ENCODE measurements at regions not wholly inside any gene's neighbourhood (a gene's known extent, or its start where the extent isn't known, plus 50 kb on each side); places are given as distances from the start of the nearest gene placed in this dataset.
"Not testable (repeated sequence)": the region's sequence is repeated elsewhere in the genome, so short reads cannot be mapped to it uniquely, and the experiment has no call there.

DNA sequence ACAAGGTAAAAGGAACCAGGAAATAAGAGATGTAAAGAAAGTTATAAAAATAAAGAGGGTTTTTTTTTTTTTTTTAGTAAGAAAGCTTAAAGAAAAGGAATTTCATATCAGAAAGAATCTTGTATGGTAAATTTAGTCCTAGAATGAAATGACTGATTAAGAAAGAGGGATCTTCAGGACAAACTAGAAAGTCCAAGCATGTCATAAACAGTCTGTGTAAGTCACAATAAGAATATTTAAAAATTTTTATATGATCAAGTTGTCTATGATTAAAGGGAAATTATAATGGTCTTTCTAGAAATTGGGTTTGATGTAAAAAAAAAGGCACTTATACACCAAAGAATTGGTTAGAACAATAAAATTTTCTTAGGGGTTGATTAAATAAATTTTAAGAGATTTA is 289.5 kb downstream of the XPNPEP1 start:
- DNase-seq, result no peak

DNA sequence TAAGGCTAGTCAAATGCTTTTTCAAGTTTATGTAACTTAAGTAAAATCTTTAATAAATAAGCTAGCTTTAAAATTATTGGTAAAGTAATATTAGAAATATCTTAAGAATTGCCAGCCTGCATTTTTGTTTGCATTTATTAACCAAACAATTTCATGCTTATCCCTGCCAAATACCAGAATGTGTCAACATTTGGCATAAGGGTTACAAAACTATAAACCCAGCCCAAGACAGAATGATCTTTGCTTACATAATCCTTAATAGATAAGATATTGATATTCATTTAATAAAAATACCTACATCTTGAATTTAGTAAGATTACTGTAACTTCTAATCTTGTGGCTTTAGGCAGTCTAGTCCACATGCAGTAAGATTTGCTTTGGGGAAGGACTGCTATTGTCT is 290.3 kb downstream of the XPNPEP1 start:
- DNase-seq, result not testable (repeated sequence)

DNA sequence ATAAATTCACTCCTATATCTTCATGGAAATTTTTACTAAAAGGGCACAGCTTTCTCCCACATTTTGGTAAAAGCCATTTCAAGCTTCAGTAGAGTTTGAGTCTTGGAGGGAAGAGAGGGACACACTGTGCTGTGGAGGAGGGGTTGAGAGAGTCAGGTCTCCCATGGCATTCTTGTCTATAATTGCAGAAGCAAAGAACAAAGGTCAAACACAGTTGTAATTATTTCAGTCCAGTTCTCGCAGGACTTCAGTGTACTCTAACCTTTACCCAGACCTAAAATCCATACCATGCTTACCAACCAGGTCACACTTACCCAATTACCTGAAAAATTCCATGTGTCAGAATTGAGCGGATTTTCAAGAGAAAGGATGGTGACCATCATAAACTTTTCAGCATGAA is 298.4 kb downstream of the XPNPEP1 start:
- DNase-seq, result no peak

DNA sequence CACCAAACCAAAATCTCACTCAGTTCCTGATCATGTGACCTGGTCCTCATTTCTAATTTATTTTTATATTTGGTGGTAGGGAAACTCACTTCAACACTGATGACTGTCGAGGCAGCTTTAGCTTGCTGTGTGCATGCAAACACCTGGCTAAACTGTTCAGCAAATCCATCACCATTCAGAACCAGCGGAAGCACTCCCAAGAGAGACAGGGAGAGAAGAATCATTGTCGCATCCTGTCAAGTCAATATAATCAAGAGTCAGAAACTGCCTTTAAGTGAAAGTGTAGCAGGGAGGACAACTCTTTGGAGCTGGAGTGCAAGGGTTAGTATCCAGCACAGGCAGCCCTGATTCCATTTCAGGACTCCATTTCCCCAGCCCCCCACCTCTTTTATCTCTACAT is 300.7 kb downstream of the XPNPEP1 start:
- no peak for DNase-seq

DNA sequence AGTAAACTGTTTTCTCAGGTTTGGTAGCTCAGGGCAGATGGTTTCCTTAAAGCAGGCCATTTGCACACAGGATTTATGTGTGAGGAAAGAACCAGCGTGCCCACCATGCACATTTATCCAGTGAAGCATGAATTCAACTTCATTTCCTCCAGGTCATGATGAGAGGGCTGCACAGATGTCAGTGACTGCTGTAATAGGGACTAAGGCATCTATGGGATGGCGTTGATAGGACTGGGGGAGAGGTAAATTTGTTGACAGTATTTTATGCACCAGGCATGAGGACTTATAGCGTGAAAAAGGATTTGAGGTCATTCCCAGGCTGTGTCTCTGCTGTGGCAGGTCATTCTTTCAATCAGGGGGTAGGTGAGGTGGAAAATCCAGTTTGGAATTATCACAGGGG is 302.9 kb downstream of the XPNPEP1 start:
- no peak for DNase-seq

DNA sequence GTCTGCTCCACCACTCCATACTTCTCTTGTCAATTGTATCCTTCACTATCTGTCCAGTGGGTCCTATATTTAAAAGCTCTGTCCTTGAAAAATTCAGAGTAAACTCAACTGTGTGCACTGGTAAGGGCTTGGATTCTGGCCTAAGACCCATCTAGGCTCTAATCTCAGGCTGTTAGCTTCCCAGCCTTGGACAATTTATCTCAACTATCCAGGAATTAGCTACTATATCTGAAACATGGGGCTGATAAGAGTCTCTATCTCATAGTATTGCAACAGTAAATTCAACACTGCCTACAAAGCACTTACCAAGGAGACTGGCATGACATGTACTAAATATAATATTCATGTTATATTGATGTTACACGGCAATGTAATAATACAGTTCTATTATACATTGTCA is 303.4 kb downstream of the XPNPEP1 start:
- DNase-seq, result no peak

DNA sequence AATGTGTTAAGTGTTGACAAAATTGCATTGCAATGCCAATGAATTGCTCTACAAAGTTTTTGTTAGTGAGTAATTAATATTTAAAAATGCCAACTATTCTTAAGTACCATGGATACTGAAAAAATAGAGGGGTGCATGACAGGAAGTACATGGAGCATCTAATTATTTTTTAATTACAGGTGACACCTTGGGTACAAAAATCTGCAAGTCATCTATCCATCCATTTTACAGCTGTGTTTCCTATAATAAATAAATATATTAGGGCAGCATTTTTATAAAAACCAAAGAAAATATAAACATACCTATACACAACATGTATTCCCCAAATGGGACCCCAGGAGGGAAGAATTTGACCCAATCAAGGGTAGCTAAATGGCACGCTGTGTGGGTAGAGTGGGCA is 304.6 kb downstream of the XPNPEP1 start:
- no peak for DNase-seq

DNA sequence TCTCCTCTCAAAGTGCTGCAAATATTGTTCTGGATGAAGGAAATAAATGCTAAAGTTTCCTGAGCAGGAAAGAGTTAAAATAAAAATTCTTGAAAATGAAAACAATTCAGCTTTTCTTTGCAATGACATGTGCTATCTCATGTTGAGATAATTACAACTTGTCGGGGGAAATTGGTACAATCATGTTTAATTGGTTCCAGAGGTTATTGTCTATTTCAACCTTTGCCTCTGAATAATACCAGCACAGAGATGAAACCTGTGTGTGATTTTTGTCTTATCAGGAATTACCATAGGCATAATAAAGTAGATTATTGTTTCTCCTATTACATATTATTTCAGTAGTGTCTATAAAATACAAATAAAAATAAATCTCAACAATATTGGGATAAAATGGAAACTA is 305.0 kb downstream of the XPNPEP1 start:
- DNase-seq, result no peak

DNA sequence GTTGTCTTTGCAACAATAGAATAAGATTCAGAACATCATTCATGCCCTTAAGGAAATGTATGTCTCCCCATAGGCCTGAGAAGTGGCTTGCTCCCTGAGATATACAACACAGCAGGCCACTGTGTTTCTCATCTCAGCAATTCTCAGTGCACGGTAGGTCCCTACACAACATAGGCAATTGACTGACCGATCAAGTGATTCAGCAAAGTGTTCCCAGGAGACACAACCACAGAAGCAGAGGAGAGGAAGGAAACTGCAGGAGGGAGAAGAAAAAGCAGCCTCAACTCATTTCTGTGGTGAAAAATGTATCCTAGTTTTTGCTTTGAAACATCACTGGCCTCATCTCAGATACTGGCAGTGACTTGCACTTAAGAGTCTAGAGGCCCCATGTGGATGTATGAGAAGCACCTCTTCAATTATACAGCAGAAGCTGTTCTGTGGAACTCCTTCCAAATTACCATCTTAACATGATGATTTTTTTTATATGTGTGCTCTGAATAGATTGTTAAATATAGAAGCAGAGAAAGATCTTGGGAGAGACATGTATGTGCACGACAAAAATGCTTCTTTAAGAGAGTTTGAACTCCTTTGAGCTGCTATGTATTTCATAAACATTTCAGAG is 306.8 kb downstream of the XPNPEP1 start:
- DNase-seq, result no peak

DNA sequence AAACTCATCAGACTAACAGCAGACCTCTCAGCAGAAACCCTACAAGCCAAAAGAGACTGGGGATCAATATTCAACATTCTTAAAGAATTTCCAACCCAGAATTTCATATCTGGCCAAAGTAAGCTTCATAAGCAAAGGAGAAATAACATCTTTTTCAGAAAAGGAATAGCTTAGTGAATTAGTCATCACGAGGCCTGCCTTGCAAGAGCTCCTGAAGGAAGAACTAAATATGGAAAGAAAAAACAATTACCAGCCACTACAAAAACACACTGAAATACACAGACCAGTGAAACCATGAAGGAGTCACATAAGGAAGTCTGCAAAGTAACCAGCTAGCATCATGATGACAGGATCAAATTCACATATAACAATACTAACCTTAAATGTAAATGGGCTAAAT is 328.0 kb downstream of the XPNPEP1 start:
- not testable (repeated sequence) for DNase-seq

DNA sequence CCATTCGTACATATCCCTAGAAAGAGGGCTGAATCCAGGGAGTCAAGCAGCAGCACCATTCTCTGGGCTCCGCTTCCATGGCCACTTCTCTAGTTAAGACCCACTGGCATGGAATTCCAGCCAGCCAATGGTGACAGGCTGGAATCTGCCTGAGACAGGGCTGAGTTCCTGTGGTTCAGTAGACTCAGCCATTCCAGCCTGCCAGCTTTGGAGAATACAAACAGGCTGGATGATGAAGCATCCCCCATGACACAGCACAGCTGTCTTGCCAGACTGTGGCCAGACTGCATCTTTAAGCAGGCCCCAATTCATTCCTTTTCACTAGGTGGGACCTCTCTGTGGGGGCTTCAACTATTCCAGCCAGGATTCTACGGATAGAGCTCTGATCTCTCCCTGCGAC is 329.6 kb downstream of the XPNPEP1 start:
- DNase-seq, result no peak

DNA sequence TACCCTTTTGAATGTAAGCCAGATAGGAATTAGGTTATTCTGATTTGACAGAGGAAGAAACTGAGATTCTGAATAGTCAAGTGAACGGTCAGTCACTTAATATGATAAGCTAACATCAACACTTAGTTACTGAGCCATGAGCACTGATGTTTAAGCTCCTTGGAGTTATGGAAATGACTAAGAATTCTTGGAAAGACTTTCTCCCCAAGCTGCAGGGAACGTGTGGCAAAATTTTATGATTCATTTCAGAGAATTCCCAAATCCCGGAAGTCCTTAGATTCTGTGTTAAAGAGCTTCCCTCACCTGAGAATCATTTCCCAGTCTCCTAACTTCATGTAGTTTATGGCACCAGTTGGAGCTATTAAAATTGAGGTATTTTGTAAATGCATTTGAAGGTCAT is 330.9 kb downstream of the XPNPEP1 start:
- DNase-seq, result no peak

DNA sequence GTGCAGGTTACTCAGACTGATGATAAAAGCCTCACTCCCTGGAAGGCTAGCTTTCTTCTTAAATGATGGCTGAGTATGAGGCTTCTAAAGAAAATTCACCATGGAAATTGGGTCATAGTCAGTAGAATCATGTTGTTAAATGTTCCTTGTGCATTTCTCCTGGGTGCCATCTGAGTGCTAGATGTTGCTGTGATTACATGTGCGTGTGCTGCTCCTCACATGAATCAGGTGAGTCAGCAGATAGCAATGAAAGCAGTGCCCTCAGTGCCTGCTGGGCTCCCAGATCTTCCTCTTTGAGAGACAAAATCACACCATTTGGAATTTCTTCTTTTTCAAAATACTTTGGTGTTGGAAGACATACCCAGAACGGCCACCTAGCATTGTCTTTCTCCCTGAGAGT is 331.7 kb downstream of the XPNPEP1 start:
- DNase-seq, result no peak

DNA sequence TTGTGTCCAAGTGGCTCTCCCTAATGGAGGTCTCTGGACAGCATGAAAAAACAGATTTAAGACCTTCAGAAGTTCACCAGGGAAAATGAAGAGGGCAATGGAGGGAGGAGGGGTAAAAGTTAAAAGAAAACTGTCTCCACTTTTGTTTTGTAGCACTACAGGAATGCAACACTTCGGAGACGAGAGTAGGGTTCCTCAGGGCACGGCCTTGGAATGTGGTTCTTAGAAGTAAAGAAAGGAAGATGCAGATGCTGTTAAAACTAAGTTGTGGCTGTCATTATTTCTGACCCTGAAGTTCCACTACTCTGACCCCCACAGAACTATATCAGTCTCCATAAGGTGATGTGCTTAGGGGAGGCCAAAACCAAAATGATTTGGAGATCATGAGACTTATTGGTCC is 335.1 kb downstream of the XPNPEP1 start:
- no peak for DNase-seq

DNA sequence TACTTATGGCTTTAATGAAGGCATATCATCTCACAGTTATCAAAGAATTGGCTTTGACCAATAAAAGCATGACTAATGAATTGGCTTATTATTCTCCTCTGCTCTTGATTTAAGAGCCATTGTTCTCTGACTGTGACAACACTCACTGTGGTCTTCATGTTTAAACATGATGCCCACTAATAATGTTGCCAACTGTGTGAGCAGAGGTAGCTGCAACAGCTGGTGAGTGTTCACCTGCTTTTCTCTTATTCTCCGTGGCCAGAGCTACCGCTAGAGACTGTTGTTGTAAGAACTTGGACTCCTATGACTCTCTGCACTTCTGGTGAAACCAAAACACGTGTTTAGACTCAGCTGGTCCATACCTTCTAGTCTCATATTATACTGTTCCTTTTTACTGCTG is 335.9 kb downstream of the XPNPEP1 start:
- DNase-seq, result no peak

DNA sequence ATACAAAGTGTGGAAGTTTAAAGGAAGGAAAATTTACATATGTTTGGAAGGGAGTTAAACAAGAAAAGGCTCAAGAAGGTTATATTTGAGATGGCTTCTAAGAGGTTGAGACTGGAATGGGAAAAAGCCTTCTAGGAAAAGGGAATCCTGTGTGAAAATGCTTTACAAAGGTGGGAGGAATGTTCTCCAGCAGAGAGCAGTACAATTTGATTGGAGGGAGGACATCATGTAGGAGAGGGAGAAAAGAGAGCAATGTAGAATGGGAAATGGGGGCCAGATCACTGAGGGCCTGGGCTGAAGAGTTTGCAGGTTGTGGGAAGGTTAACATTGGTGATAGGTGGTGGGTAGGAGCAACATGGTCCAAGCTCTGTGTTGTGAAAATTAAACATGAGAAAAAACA is 366.9 kb downstream of the XPNPEP1 start:
- DNase-seq, result no peak

DNA sequence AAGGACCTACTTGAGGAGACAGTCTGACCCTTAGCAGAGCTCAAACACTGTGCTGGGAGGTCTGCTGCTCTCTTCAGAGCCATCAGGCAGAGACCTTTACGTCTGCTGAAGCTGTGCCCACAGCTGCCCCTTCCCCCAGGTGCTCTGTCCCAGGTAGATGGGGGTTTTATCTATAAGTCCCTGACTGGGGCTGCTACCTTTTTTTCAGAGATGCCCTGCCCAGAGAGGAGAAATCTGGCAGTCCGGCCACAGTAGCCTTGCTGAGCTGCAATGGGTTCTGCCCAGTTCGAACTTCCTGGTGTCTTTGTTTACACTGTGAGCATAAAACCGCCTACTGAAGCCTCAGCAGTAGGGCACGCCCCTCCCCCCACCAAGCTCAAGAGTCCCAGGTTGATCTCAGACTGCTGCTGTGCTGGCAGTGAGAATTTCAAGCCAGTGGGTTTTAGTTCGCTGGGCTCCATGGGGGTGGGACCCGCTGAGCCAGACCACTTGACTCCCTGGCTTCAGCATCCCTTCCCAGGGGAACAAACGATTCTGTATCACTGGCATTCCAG is 381.2 kb downstream of the XPNPEP1 start:
- DNase-seq, result not testable (repeated sequence)

DNA sequence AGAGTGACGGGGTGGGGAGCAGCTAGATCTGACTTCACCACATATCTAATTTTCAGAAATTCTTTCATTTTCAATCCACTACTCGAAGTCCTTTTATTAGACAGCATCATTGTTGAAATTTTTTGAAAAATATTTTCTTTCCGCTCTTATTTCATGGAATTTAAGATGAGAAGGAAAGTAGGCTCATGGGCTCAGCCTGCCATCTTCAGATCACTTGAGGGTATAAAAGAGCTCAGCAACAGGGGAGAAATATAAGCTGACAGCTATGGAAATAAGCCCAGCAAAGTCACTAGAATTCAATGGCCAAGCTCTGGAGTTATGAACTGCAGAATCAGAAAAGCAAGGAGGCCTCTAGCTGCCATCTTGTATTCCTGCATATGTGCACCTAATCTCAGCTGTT is 389.1 kb downstream of the XPNPEP1 start:
- DNase-seq, result no peak

DNA sequence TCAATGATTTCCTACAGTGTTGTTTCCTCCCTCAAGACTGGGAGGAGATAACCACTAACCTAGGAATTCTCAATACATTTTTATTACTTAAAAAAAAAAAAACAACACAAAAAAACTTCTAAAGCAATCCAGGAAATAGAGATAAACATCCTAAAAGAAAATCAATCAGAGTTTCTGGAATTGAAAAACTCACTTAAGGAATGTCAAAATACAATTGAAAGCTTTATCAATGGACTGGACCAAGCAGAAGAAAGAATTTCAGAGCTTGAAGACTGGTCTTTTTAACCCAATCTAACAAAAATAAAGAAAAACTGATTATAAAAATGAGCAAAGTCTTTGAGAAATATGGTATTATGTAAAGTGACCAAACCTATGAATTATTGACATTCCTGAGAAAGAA is 394.1 kb downstream of the XPNPEP1 start:
- DNase-seq, result no peak

DNA sequence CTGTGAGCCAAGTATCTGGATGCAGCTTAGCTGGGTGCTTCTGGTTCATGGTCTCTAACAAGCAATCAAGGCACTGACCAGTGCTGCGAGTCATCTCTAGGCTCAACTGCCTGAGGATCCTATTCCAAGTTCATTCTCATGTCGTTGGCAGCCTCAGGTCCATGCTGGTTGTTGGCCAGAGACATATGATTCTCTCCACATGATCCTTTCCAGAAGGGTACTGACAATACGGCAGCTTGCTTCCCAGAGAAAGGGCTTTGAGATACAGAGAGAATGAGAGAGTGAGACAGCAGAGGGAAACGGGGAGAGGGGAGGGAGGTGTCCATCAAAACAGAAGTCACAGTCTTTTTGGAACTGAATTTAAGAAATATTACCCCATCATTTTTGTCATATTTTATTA is 405.6 kb downstream of the XPNPEP1 start:
- no peak for DNase-seq

DNA sequence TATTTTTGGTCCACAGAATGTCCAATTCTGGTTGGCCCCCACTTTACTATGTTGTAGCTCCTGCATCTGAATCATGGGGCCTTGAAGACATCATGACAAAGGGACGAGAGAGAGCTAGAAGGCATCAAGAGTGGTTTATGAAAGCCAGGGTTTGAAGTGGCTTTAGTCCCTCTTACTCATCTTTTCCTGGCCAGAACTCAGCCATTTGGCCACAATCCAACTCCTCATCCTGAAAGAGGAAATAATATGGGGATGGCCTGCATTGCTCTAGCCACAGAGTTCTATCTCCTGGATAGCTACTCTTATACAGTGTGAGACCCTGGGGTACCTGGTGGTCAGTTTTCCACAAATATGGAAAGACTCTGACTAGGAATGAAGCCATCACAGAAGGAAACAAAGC is 418.9 kb downstream of the XPNPEP1 start:
- no peak for DNase-seq

DNA sequence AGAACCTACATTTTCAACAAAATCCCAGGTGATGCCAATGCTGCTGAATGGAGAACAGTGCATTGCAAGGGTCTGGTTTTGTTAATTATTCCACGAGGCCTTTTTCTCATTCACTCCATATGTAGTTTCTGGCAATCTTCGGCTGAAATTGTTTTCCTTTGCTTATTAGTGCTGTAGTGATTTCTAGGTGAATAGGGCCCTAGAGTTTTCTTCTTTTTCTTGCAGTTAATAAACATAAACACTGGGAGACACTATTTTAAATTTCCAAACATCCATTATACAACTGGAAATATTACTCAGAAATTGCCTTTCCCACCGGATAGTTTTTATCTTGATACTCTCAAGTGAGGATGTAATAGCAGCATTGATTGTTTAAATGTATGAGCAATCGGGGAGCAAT is 435.6 kb downstream of the XPNPEP1 start:
- DNase-seq, result no peak

DNA sequence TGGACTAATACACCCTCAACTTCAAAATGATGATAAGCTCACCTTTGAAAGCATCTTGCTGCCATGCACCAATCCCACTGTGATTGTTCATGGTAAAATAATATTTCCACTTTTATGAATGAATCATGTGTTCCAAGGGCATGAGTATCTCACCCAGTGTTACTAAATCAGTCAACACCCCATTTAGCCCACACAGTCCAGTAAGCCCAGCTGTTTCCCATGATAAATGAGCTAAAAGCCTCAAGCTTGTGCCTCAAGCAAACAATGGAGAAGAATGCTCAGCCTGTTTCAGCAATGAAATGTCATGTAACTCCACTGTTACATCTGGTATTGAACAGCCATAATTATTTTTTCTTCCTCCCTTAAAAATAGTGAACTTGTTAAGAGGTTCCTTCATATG is 442.5 kb downstream of the XPNPEP1 start:
- no peak for DNase-seq

DNA sequence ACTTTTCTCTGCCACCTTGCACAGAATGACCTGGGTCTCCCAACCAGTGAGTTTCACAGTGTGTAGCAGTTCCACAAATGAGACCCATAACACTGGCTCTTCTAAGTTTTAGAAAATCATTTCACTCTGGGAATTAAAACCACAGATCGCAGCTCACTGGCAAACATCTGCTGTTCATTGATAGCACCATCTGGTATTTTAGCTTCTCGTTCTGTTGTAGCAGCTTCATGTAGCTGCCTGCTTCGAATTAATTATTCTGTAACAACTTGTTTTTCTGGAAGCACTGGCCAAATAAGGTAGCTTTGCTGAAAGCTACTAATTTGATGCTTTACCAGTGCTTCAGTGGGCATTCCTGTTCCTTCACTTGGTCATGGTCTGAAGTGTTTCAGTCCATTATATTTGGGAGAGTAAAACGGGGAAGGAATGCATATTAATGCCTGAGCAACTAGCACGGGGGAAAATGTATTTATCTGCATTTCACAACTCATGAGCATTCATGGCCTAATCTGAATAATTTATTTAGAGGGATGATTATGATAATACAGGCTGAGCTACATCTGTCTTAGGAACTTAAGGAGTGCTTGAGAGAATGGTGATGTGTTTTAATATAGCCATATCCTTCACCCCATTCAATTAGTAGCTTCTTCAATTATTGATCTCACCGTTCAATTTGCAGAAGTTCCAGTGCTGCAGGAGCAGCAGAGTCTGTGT is 447.4 kb downstream of the XPNPEP1 start:
- DNase-seq, result no peak

DNA sequence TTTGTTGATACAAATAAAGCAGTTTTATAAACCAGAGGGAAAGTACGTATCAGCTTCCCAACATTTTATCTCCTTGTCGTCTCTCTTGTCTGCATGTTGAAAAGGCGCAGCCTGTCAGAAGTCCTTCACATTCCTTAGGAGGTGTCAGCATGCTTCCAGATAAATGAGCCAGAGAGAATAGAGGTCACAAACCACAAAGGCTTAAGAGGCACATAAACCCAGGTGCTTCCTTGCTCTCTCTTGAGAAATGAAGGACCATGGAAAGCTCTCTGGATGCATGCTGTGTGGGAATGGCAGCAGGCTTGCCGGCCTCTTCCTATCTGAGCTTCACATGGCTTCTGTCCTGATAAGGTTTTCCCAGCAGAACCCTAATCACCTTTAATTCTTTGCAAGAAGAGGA is 448.5 kb downstream of the XPNPEP1 start:
- no peak for DNase-seq

Data from right hindlimb (tissue), 1 donor.